HG03565 (cell line): ENCODE measurements at regions not wholly inside any gene's neighbourhood (a gene's known extent, or its start where the extent isn't known, plus 50 kb on each side); places are given as distances from the start of the nearest gene placed in this dataset.
A peak's percentile ranks its signal among the peaks of the same experiment; 100 is the strongest.
"Not testable (repeated sequence)": the region's sequence is repeated elsewhere in the genome, so short reads cannot be mapped to it uniquely, and the experiment has no call there.

Experiments used
- ATAC-seq: cut with Tn5 transposase; IDR thresholded peaks from one replicate; pipeline ENCODE4 v1.9.1; 2021; ENCODE audit warnings: mild to moderate bottlenecking, moderate library complexity; ENCODE audit not compliant: unreplicated experiment

DNA sequence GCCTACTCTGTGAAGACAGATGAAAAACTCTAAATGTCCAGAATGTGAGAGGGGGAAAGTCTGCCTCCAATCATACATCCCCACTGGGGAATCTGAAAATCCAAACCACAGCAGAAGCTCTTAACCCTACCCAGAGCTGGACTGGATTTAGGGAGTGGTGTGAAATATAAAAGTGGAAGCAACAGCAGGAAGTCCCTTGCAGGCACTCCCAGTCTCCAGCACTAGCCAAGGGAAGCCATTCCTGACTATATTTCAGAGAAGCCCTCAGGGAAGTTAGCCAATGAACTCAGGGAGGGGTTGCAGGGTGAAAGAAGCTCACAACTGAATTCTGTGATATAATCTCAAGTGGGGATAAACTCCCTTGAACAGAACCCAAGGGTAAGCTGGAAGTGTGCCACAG is 51.5 kb downstream of the CRPPA start:
- no peak for ATAC-seq

DNA sequence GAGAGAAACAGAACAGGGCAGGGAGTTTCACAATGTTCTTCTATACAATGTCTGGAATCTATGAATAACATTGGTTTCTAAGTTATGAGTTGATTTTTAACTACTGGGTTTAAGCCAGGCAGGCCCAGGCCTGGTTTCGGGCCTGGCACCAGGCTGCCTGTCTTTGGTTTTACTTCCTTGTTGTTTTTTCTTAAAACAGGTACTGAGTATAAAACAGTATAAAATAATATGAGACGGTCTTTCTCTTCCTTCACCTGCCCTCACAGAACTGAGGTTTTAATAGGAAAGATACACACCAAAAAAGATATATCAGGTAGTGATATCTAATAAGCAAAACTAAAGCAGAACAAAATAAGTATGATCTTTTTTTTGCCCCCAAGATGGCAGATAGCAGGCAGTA is 52.0 kb downstream of the CRPPA start:
- not testable (repeated sequence) for ATAC-seq

DNA sequence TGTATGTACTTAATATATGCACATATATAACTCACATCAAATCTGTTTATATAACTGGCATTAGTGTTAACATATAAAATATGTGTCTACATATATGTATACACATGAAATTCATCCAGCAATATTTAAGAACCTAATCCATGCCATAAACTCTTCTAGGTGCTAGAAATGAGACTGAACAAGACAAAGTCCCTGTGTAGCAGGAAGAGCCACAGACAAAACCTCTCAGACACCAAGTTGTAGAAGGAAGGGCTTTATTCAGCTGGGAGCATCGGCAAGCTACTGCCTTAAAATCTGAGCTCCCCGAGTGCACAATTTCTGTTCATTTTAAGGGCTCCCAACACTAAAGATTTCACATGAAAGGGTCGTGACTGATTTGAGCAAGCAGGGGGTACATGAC is 52.5 kb downstream of the CRPPA start:
- no peak for ATAC-seq

DNA sequence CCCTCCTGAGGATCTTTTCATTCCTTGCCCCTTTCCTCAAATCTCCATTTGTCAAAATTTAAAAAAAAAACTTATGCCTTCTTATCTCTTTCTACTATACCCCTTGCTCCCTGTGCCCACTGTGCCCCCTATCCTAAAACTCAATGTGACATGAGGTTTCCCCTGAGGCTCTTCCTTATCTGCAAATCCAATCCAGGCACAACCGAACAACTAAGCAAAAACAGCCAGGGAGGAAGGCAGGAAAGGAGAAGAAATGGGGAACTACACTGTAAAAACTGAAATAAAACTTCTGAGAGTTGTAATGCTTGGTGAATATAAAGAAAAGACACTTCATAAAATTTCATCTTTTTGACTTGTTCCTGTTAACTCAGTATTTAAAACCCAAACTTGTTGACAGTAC is 54.2 kb downstream of the CRPPA start:
- ATAC-seq, result no peak

DNA sequence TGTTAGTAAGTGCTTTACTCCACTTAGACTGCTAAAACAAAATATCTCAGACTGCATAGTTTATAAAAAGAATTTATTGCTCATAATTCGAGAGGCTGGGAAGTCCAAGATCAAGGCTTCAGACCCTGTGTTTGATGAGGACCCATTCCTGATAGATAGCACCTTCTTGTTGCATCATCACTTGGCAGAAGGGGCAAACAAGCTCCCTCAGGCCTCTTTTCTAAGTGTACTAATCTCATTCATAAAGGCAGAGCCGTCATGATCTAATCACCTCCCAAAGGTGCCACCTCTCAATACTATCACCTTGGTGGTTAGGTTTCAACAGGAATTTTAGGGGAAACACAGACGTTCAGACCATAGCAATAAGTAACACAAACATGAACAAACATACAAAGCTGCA is 55.4 kb downstream of the CRPPA start:
- ATAC-seq, result no peak

DNA sequence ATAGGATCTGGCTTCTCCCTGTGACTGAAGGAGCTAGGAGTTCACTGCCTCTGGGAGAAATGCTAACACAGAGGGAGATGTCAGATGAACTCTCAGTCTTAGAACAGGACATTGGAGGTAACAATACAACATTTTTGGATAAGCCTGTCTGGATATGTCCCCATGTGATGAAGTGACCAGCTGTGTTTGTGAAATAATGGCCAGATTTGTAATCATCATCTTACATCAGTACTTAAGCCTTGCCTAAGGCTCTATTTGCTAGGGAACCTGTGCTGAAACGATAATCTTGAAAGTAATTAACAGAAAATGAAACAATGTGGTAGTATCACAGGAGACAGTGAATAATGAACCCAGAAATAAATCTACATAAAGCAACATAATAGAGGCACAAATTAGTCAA is 56.2 kb downstream of the CRPPA start:
- no peak for ATAC-seq

DNA sequence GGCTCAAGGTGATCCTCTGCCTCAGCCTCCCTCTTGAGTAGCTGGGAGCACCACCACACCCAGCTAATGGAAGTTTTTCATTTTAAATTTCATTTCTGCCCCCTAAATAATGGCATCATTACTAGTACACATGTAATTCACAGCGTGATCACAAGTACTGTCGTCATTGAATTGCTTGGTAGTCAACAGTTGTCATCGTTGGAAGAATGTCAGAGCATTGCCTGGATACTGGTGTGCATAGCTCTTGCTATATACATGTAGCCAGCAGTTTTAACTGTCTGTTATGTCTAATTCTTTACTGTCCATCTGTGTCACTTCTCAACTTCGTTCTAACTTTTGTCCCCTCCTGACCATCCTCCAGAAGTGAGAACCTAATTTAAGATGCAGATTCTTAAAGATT is 62.1 kb downstream of the CRPPA start:
- no peak for ATAC-seq

DNA sequence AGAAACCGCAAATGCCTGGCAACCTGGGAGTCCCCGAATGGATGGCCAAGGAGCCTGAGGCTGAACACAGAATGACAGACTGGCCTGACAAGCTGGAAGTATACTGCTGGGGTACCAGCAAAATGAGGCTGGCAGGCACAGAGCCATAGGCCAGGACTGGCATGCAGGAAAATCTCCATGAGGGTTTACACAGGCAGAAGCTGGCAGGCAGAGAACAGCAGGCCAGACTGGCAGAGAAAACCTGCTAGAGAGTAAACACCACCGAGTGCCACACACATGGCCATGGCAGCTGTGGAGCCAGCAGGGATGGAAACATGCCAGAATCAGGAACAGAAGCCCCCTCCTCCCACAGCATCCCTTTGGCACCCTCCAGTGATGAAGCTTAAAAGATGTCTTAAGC is 63.4 kb downstream of the CRPPA start:
- ATAC-seq, result no peak

DNA sequence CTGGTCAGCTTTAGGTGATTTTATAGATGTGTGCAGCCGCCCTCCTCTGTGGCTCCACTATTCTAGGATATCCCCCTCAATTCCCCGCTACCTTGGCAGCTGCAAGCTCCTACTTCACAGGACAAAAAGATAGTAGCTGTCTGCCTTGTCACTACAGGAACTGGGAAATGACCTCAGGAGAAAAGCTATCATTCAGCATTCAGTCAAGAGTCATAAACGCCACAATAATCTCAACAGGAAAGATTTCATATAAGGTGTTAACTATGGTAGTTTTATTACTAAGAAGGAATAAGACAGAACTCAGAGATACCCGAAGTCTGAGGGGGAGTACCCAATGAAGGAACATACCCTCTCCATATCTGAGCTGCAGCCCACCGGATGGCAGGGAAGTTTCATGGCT is 63.9 kb downstream of the CRPPA start:
- no peak for ATAC-seq

DNA sequence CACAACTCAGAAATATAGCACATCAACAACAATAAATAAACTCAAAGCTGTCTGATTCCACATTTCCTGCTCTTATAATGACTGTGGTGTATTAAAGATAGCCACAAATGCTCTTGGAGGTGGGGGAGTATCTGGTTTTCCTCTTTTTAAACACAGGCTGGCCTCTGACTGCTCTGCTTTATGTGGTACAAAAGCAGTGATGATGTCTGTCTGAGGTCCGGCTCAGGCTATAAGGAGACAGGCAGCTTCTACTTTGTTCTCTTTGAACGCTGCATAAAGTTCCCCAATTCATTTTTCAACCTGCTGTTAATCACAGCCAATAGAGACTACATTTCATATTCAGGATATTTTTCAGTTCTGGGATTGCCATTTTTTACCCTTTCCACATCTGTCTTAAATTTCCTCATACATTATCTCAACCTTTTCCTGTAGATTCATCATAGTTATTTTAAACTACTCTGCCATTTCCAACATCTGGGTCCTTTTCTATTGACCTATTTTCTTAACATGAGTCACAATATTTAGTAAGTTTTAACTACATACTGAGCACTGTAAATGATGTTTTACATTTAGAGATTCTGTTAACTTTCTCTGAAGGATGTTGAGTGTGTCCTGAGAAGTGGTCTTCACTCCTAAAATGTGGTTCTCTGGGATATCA is 64.9 kb downstream of the CRPPA start:
- no peak for ATAC-seq

DNA sequence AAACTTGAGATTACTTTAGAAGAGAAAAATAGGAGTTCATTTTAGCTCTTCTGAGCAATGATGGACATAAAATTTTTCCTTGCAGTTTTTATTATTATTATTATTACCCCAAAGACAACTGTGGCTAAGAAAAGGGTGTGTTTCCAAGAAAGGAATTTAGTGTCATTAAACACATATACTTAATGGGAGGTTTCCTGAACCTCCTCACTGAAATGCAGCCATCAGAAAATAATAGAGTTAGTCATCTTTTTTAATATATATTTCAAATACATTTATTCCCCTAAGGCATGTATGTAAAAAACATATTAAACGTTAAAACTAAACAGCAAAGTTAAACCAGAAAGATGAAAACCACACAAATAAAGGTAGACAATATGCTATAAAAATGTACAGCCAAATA is 66.8 kb downstream of the CRPPA start:
- ATAC-seq, result no peak

DNA sequence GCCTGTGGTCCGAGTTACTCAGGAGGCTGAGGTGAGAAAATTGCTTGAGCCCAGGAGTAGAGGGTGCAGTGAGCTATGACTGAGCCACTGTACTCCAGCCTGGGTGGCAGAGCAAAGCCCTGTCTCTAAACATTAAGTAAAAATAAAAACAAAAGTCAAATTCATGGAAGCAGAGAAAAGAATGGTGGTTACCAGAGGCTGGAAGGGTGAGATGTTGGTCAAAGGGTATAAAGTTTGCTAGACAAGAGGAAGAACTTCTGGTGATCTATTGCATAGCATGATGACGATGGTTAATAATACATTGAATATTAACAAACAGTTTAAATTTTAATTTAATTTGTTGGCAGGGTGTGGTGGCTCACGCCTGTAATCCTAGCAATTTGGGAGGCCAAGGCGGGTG is 68.1 kb downstream of the CRPPA start:
- no peak for ATAC-seq

DNA sequence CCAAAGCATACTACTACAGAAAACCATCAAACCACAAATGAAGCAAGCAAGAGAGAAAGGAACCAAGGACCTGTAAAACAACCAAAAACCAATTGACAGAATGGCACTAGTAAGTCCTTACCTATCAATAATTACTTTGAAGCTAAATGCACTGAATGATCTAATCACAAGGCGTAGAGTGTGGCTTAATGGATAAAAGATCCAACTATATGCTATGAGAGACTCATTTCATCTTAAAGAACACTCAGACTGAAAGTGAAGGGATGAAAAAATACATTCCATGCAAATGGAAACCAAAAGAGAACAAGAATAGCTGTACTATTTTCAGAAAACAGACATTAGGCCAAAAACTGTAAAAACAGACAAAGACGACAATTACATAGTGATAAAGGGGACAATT is 70.7 kb downstream of the CRPPA start:
- peak; percentile 68 for ATAC-seq

DNA sequence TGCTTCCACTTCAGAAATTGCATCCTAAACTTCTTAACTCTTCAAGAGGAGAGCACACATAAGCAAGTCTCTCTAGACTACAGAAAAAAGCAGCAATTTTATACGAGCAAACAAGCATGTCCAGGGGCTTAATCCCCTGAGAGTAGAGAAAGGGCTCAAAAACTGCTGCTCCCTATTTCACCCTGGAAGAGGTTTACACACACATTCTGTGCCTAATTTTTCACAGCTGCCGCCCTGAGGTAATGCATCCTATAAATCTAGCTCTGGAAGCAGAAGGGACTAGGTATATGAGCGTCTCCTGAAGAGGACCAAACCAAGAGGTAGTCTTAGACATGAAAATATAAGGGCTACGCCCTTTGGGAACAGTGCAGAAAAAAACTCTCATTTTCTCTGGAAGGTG is 73.1 kb downstream of the CRPPA start:
- ATAC-seq, result no peak

DNA sequence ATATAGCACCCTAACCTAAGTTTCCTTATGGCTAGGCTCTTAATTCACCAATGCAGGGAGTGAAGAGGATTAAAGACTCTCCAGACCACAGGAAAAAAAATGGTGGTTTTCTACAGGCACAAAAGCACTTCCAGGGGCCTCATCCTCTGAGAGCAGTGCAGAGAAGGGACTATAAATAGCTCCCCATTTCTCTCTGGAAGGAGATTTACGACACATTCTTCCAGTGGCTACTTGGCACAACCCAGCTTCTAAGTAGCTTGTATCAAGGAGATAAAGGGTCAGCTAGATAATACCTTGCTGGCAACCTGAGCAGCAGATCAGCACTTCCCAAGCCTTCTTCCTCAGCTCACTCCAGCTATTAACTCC is 73.5 kb downstream of the CRPPA start:
- ATAC-seq, result no peak

DNA sequence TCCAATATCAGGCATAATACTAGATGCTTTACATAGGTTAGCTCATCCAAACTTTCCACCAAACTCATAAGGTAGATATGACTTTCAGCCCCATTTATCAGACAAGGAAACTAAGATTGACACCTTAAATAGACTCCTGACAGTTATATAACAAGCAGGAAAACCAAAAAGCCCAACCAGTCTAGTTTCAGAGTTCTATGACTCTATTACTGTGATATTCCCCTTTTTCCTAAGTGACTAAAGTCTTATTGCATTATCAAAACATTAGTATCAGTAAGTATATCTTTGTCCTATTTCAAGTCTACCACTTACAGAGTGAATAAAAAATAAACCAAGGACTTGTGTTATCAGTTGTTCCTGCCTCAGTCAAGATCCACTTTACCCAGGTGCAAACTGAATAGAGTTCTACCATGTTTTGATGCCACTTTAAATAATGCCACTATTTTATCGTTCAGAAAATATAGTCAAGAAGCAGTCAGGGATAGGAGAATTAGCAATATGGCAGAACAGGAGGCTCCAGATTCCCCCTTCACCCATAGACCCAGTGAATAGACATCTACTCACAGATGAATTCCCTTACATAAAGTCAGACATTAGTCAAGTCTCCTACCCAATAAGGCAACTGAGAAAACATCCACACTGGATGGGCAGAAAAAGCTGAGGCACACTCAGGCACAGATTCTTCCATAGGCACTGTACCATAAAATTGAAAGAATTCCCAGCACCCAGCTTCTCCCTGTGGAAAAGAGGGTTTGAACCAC is 74.1 kb downstream of the CRPPA start:
- ATAC-seq, result no peak

DNA sequence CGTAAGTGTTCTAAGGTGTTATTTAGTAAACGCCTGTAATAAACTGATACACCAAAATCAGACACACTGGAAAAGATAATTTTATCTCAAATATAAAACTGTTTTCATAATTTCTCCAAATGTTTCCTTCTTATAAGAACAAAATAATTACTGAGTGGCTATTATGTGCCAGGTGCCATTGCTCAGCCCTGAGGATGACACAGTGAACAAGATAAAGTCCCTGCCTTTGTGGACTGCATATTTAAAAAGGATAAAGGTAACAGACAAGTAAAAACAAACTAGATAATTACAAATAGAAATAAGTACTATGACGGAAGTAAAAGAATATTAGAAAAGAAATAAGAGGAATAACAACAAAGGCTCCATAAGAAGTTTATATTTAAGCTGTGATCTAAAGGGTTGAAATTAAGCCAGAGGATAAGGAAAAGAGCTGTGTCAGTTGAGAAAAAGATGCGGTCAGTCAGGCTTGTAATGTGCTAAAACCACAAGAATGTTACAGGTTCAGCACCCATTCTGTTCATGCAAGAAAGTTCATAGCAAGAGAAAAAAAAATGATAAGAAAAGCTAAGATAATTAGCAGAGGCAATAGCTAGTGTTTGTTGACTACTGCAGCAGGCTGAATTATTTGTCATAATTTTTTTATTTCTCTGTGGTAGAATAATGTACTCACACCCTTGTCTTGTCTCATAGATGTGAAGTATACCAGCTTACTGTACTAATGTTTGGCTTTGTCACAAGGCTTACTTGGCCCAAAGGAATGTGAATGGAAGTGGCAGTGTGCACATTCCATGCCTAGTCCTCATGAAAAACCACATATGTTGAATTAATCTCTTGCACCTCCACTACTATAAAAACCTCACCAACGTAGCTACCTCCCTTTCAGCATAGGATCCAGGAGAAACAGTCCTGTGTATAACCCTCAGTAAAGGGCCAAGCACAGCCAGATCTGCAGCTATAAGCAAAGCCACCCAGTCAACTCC is 75.1 kb downstream of the CRPPA start:
- ATAC-seq, result peak; percentile 50

DNA sequence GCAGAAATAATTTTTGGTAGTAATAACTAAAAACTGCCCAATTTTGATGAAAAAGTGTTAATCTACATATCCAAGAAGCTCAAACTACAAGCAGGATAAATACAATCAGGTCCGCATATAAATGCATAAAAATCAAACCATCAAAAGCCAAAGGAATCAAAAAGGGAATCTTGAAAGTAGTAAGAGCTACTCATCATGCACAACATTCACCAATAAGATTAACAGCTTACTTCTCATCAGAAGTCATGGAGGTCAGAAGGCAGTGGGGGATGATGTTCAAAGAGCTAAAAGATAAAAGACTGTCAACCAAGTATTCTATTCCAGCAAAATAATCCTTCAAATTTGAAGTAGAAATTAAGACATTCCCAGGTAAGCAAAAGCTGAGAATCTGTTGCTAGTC is 76.4 kb downstream of the CRPPA start:
- ATAC-seq, result no peak

DNA sequence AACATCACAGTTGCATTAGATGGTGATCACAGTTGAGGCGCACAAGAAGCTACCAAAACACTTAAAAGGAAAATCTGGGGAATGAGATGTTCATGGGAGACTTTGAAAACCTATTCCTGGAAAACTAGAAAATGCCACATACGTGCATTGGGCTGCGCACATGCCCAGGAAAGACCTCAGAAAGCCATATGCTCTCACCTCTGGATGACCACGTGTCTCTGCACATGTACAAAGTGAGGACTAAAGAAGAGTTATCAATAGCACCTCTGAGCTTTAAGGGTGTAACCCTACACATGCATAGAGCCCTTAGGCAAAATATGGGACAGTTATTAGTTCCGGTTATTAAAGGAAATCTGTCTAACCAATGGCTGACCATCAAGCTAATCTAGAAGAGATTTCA is 77.7 kb downstream of the CRPPA start:
- no peak for ATAC-seq

DNA sequence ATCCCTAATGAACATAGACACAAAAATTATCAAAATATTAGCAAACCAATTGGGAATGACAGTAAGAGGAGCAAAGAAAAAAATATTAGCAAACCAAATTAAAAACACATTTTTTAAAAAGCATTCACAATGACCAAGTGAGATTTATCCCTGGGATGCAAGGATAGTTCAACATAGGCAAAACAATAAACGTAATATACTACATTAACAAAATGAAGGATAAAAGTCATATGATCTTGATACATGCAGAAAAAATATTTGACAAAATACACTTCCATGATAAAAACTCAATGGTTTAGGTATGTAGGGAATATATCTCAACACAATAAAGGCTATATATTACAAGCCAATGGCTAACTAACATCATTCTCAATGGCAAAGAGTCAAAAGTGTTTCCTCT is 83.3 kb downstream of the CRPPA start:
- no peak for ATAC-seq

DNA sequence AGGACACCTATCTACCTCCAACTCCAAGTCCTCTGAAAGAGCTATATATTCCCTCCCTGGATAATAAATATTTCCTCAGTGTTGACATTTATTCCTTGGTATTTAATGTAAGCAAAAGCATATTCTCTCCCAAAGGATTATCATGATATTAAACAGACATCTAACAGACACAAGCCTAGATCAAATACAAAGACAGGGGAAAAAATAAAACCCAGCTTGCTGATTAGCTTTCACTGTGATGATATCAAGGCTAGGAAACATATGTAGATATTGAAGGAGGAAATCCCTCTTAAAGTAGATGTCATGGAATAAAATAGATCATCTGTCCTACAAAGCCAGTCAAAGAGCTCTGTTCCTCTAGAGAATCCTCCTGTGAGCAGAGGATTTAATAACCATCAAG is 95.2 kb downstream of the CRPPA start:
- ATAC-seq, result no peak

DNA sequence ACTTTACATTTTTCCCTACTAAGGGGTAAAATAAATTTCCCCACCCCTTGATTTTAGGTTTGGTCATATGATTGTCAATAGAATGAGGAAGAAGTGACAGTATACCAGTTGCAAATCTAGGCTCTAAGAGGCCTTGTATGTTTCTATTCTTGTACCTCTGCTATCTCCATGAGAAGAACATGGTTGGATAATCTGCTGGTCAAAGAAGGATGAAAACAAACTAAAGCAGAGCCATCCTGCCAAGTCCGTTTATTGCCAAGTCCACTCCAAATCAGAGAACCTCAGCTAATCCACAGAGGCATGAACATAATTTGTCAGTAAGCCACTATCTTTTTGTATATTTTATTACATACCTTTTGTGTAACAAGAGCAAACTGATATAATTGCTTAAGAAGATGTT is 98.0 kb downstream of the CRPPA start:
- ATAC-seq, result no peak
